Karpas-422 (cell line): ENCODE measurements at regions not wholly inside any gene's neighbourhood (a gene's known extent, or its start where the extent isn't known, plus 50 kb on each side); places are given as distances from the start of the nearest gene placed in this dataset.

Experiments
- DNase-seq: peaks from one replicate; pipeline ENCODE4 v3.0.0-alpha.2; 2015
- H2AFZ ChIP-seq: fragments of 200-600 bp; sonication (generic); 2 replicates; pipeline ENCODE4 v1.6.1; 2014; ENCODE audit warnings: antibody characterized with exemption, low read length, mixed read lengths
- H3K27ac ChIP-seq: fragments of 200-600 bp; sonication (generic); 2 replicates; pipeline ENCODE4 v1.5.1; 2014; ENCODE audit warnings: mild to moderate bottlenecking, low read length, moderate library complexity
- H3K27me3 ChIP-seq: fragments of 200-600 bp; sonication (generic); 2 replicates; pipeline ENCODE4 v1.6.1; 2014; ENCODE audit warnings: low read length, mixed read lengths
- H3K36me3 ChIP-seq: fragments of 200-600 bp; sonication (generic); 2 replicates; pipeline ENCODE4 v1.6.1; 2014; ENCODE audit warnings: low read length, mixed read lengths; ENCODE audit not compliant: insufficient read depth
- H3K4me1 ChIP-seq: fragments of 200-600 bp; sonication (generic); 2 replicates; pipeline ENCODE4 v1.6.1; 2014; ENCODE audit warnings: mild to moderate bottlenecking, low read length, mixed read lengths
- H3K4me2 ChIP-seq: fragments of 200-600 bp; sonication (generic); 2 replicates; pipeline ENCODE4 v1.6.1; 2014; ENCODE audit warnings: low read length, low read depth, mild to moderate bottlenecking; ENCODE audit not compliant: poor library complexity, severe bottlenecking
- H3K4me3 ChIP-seq: fragments of 200-600 bp; sonication (generic); 2 replicates; pipeline ENCODE4 v1.5.1; 2014; ENCODE audit warnings: mild to moderate bottlenecking, antibody characterized with exemption, low read length, mixed read lengths
- H3K79me2 ChIP-seq: fragments of 200-600 bp; sonication (generic); 2 replicates; pipeline ENCODE4 v1.6.1; 2014; ENCODE audit warnings: mild to moderate bottlenecking, low read length, mixed read lengths
- H3K9ac ChIP-seq: fragments of 200-600 bp; sonication (generic); 2 replicates; pipeline ENCODE4 v1.6.0; 2014; ENCODE audit warnings: low read length
- H3K9me2 ChIP-seq: fragments of 200-600 bp; sonication (generic), shearing (Covaris generic); replicated peaks from 2 replicates; pipeline ENCODE4 v1.6.0; 2014; ENCODE audit warnings: mild to moderate bottlenecking, low read length, moderate library complexity; ENCODE audit not compliant: insufficient read depth
- H3K9me3 ChIP-seq: fragments of 300-700, 200-600 bp; sonication (generic); 2 replicates; pipeline ENCODE4 v1.6.1; 2014; ENCODE audit warnings: low read length, mixed read lengths
- H4K20me1 ChIP-seq: fragments of 200-600 bp; sonication (generic); 2 replicates; pipeline ENCODE4 v1.6.1; 2014; ENCODE audit warnings: mild to moderate bottlenecking, antibody characterized with exemption, low read length, low read depth; ENCODE audit not compliant: insufficient read depth

DNA sequence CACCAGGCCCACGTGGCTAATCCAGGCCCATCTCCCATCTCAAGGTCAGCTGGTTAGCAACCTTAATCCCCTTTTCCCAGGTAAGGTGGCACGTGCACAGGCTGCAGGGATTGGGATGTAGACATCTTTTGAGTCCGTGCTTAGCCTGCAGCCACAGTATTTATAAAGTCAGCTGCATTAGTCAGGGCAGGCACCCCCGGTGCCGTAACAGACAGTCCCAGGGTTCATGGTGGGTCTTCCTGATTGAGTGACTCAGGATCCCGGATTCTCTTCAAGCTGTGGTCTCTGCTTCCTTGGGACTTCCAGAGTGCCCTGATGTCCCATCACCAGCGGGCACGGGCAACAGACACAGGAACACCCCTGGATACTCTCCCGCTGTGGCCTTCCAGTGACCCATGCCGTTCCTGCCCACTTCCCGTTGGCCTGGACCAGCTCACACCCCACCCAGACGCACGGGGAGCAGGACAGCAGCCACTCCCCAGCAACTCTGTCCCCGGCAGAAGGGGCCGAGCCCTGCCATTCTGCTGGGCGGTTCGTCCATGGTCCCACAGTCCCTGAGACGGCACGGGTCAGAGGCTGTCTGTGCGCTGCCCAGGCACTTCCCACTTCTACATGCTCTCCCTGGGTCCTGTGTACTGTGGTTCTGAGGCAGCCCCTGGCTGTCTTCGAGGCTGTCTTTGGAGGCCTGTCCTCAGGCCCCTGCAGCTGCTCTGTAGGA lies 248.6 kb upstream of the GSE1 start:
- Histone ChIP-seq H3K4me1 (no peaks in the 10 kb centered on the region), H3K4me3 (no peak overlapping the region), H4K20me1 (peaks cover 4% of the 10 kb centered on the region; the same call in 1 of the 2 replicates), H3K4me2 (no peak overlapping the region), H3K36me3 (no peaks in the 10 kb centered on the region), H2AFZ (no peak overlapping the region), H3K27me3 (no peaks in the 10 kb centered on the region), H3K27ac (no peak overlapping the region), H3K9me2 (no peaks in the 10 kb centered on the region), H3K79me2 (no peaks in the 10 kb centered on the region), H3K9ac (no peak overlapping the region), H3K9me3 (no peaks in the 10 kb centered on the region)
- no peak for DNase-seq

DNA sequence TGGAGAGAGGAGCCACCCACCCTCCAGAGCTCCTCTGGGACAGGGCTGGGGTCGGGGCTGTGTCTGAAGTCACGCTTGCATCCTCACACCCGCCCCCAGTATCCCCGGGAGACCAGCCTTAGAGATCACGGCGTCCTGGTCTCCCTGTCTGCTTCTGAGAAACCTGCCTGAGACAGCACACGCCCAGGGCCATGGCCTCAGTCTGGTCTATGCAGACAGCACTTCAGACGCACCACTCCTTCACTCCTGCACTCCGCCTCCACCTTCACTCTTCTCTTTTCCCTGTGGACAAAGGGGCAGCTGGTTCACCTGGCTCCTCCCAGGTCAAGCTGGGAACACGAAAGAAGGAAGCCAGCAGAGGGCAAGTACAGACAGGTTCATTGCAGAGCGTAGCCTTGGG lies 248.0 kb upstream of the GSE1 start:
- Histone ChIP-seq H3K36me3 (no peaks in the 10 kb centered on the region), H4K20me1 (peaks cover 4% of the 10 kb centered on the region; the same call in 1 of the 2 replicates), H3K27ac (no peak overlapping the region), H3K79me2 (no peaks in the 10 kb centered on the region), H3K4me1 (no peaks in the 10 kb centered on the region), H3K4me3 (no peak overlapping the region), H3K4me2 (no peak overlapping the region), H2AFZ (no peak overlapping the region), H3K27me3 (no peaks in the 10 kb centered on the region), H3K9ac (no peak overlapping the region), H3K9me2 (no peaks in the 10 kb centered on the region), H3K9me3 (no peaks in the 10 kb centered on the region)
- DNase-seq: no peak

DNA sequence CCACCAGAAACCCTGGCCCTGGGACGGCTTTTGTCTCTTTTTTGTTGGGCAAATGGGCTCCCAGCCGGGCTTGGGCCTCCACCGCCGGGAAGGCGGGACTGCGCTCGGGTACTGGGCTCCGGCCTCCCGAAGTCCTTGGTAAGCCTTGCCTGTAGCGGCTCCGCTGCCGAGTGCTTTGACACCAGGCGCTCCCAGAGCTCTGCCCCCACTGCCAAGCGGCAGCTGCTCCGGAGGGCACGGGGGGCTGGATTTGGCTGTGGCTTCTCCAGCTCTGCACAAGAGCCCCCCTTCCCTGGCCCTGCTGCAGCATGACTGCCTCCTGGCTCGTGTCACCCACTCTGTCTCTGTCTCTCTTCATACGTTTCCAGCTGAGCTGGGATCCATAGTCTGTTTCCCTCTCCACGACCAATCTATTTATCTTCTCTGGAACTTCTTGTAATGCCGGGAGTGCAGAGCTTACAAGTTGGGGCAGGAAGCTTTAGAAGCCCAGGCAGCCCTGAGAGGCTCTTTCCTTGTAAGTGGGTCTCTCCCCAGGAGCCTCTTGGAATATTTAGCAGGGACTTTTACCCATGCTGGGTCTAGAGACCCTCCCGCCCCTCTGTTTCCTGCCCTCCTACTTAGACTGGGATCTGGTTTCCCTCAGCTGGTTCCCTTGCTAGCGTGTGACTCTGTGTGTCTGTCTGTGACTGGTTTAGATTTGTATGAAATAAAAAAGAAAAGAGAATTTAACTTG lies 246.9 kb upstream of the GSE1 start:
- Histone ChIP-seq H2AFZ (no peak overlapping the region), H3K9me3 (no peaks in the 10 kb centered on the region), H3K36me3 (no peaks in the 10 kb centered on the region), H3K27ac (no peak overlapping the region), H3K9ac (no peak overlapping the region), H3K27me3 (no peaks in the 10 kb centered on the region), H3K4me2 (no peak overlapping the region), H3K4me3 (no peak overlapping the region), H3K79me2 (no peaks in the 10 kb centered on the region), H3K9me2 (no peaks in the 10 kb centered on the region), H3K4me1 (no peaks in the 10 kb centered on the region), H4K20me1 (no peaks in the 10 kb centered on the region)
- DNase-seq: no peak

- no peak overlapping the region for H2AFZ ChIP-seq
- H3K27ac ChIP-seq: no peak overlapping the region
- DNase-seq: no peak
- no peaks in the 10 kb centered on the region for H3K4me1 ChIP-seq
- H3K4me2 ChIP-seq: no peak overlapping the region
- H3K27me3 ChIP-seq: no peaks in the 10 kb centered on the region
- H3K9me2 ChIP-seq: no peaks in the 10 kb centered on the region
- H3K4me3 ChIP-seq: no peak overlapping the region
- no peaks in the 10 kb centered on the region for H3K9me3 ChIP-seq
- H3K79me2 ChIP-seq: no peaks in the 10 kb centered on the region
- no peaks in the 10 kb centered on the region for H3K36me3 ChIP-seq
- H4K20me1 ChIP-seq: no peaks in the 10 kb centered on the region
- no peak overlapping the region for H3K9ac ChIP-seq
Measured at GRCh38 chr16:85367485-85367884, 245.6 kb upstream of the GSE1 start.

DNA sequence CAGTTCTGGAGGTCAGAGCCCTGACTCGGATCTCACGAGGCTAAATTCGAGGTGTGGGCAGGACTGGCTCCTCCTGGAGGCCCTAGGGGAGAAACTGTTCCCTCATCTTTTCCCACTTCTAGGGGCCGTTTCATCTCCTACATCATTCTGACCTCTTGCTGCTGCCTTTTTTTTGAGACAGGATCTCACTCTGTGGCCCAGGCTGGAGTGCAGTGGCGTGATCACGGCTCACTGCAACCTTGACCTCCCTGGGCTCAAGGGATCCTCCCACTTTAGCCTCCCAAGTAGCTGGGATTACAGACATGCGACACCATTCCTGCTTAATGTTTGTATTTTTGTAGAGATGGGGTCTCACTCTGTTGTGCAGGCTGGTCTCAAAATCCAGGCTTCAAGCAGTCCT lies 244.1 kb upstream of the GSE1 start:
- H3K4me2 ChIP-seq: no peak overlapping the region
- H4K20me1 ChIP-seq: no peaks in the 10 kb centered on the region
- no peak overlapping the region for H2AFZ ChIP-seq
- no peaks in the 10 kb centered on the region for H3K27me3 ChIP-seq
- H3K9me3 ChIP-seq: no peaks in the 10 kb centered on the region
- H3K9me2 ChIP-seq: no peaks in the 10 kb centered on the region
- H3K79me2 ChIP-seq: no peaks in the 10 kb centered on the region
- no peak overlapping the region for H3K27ac ChIP-seq
- no peaks in the 10 kb centered on the region for H3K4me1 ChIP-seq
- DNase-seq: no peak
- no peak overlapping the region for H3K9ac ChIP-seq
- no peak overlapping the region for H3K4me3 ChIP-seq
- no peaks in the 10 kb centered on the region for H3K36me3 ChIP-seq

GRCh38 chr16:85369741-85370528 lies 243.2 kb upstream of the GSE1 start:
- H3K36me3 ChIP-seq: no peaks in the 10 kb centered on the region
- H3K4me3 ChIP-seq: no peak overlapping the region
- H2AFZ ChIP-seq: no peak overlapping the region
- H3K4me1 ChIP-seq: no peaks in the 10 kb centered on the region
- H3K27me3 ChIP-seq: no peaks in the 10 kb centered on the region
- no peak overlapping the region for H3K9ac ChIP-seq
- H3K27ac ChIP-seq: no peak overlapping the region
- H3K79me2 ChIP-seq: no peaks in the 10 kb centered on the region
- no peaks in the 10 kb centered on the region for H3K9me2 ChIP-seq
- DNase-seq: peak; percentile 74
- H4K20me1 ChIP-seq: no peaks in the 10 kb centered on the region
- H3K4me2 ChIP-seq: no peak overlapping the region
- H3K9me3 ChIP-seq: no peaks in the 10 kb centered on the region

GRCh38 chr16:85370543-85370880 lies 242.6 kb upstream of the GSE1 start:
- H3K9ac ChIP-seq: no peak overlapping the region
- H2AFZ ChIP-seq: no peak overlapping the region
- no peaks in the 10 kb centered on the region for H3K79me2 ChIP-seq
- no peaks in the 10 kb centered on the region for H3K9me3 ChIP-seq
- no peak for DNase-seq
- H4K20me1 ChIP-seq: no peaks in the 10 kb centered on the region
- no peak overlapping the region for H3K4me2 ChIP-seq
- no peaks in the 10 kb centered on the region for H3K9me2 ChIP-seq
- no peak overlapping the region for H3K27ac ChIP-seq
- no peaks in the 10 kb centered on the region for H3K4me1 ChIP-seq
- no peaks in the 10 kb centered on the region for H3K36me3 ChIP-seq
- H3K4me3 ChIP-seq: no peak overlapping the region
- H3K27me3 ChIP-seq: no peaks in the 10 kb centered on the region

- DNase-seq: no peak
- Histone ChIP-seq H3K9me2 (no peaks in the 10 kb centered on the region), H2AFZ (no peak overlapping the region), H3K27me3 (no peaks in the 10 kb centered on the region), H3K4me3 (no peak overlapping the region), H4K20me1 (no peaks in the 10 kb centered on the region), H3K4me1 (no peaks in the 10 kb centered on the region), H3K4me2 (no peak overlapping the region), H3K27ac (no peak overlapping the region), H3K36me3 (no peaks in the 10 kb centered on the region), H3K79me2 (no peaks in the 10 kb centered on the region), H3K9ac (no peak overlapping the region), H3K9me3 (no peaks in the 10 kb centered on the region)
Measured at GRCh38 chr16:85370881-85371651, 242.1 kb upstream of the GSE1 start.
